ENCODE measurements at regions not wholly inside any gene's neighbourhood (a gene's known extent, or its start where the extent isn't known, plus 50 kb on each side); places are given as distances from the start of the nearest gene placed in this dataset.

- Mint-ChIP-seq H3K9me3 (ENCODE audit: unreplicated experiment) (no peaks in the 10 kb centered on the region), H3K4me1 (ENCODE audit: insufficient read depth, unreplicated experiment) (no peaks in the 10 kb centered on the region), H3K27me3 (ENCODE audit: insufficient read depth, unreplicated experiment) (peaks cover 36% of the 10 kb centered on the region), H3K27ac (ENCODE audit: low read depth, unreplicated experiment) (no peak overlapping the region), H3K36me3 (ENCODE audit: insufficient read depth, unreplicated experiment) (no peaks in the 10 kb centered on the region), H3K4me3 (ENCODE audit: unreplicated experiment) (no peak overlapping the region)
- intact Hi-C loops (cut with micrococcal nuclease), result no loop called here
- no TSS peak for BruUV-seq (replicated peaks)
- TF ChIP-seq, protein P1, sequence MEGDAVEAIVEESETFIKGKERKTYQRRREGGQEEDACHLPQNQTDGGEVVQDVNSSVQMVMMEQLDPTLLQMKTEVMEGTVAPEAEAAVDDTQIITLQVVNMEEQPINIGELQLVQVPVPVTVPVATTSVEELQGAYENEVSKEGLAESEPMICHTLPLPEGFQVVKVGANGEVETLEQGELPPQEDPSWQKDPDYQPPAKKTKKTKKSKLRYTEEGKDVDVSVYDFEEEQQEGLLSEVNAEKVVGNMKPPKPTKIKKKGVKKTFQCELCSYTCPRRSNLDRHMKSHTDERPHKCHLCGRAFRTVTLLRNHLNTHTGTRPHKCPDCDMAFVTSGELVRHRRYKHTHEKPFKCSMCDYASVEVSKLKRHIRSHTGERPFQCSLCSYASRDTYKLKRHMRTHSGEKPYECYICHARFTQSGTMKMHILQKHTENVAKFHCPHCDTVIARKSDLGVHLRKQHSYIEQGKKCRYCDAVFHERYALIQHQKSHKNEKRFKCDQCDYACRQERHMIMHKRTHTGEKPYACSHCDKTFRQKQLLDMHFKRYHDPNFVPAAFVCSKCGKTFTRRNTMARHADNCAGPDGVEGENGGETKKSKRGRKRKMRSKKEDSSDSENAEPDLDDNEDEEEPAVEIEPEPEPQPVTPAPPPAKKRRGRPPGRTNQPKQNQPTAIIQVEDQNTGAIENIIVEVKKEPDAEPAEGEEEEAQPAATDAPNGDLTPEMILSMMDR (IDR thresholded peaks at IDR 0.05; ENCODE audit: unreplicated experiment), result no peak
- no peak for DNase-seq (ENCODE audit: unreplicated experiment)
- ChIA-PET CTCF (interaction anchor here (0.6 kb wide), 1 partner anchor 309 kb away, joined by 3 read pairs; no protein-coding TSS in a partner anchor), POLR2A (no interaction called here)
Measured at GRCh38 chr14:59086241-59086882, 102.1 kb upstream of the DAAM1 start.

DNA sequence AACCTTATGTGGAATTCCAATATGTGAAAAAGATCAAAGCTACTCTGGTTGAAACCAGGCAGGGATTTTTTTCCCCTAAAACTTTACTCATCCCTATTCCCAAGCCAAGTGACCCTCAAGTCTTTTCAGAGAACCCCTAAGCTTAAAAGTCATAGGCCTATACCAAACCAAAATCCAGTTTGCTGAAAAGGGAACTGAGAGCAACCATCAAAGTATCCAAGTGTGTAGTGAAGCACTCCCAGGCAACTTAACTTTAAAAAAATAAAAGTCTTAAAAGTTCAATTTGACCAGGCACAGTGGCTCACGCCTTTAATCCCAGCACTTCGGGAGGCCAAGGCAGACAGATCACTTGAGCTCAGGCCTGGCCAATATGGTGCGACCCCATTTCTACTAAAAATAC is 101.2 kb upstream of the DAAM1 start:
- no peak overlapping the region for H3K27ac Mint-ChIP-seq (ENCODE audit: low read depth, unreplicated experiment)

GRCh38 chr14:59087711-59088110 is 100.8 kb upstream of the DAAM1 start:
- ChIA-PET CTCF (no interaction called here), POLR2A (interaction anchor here (0.7 to 0.9 kb wide), 2 partner anchors 9 to 10 kb away, joined by 3 read pairs; no protein-coding TSS in a partner anchor)
- no peak overlapping the region for H3K27ac Mint-ChIP-seq (ENCODE audit: low read depth, unreplicated experiment)
- no peaks in the 10 kb centered on the region for H3K4me1 Mint-ChIP-seq (ENCODE audit: insufficient read depth, unreplicated experiment)
- no peak for DNase-seq (ENCODE audit: unreplicated experiment)
- no TSS peak for BruUV-seq (replicated peaks)
- TF ChIP-seq, protein P1 (IDR thresholded peaks at IDR 0.05; ENCODE audit: unreplicated experiment), result no peak
- no peak overlapping the region for H3K4me3 Mint-ChIP-seq (ENCODE audit: unreplicated experiment)
- peaks cover 36% of the 10 kb centered on the region for H3K27me3 Mint-ChIP-seq (ENCODE audit: insufficient read depth, unreplicated experiment)
- H3K9me3 Mint-ChIP-seq (ENCODE audit: unreplicated experiment), result no peaks in the 10 kb centered on the region
- intact Hi-C loops (cut with micrococcal nuclease), result no loop called here
- H3K36me3 Mint-ChIP-seq (ENCODE audit: insufficient read depth, unreplicated experiment), result no peaks in the 10 kb centered on the region

More for the DNA sequence above, 101.2 kb upstream of the DAAM1 start:
- TF ChIP-seq, protein P1 (IDR thresholded peaks at IDR 0.05; ENCODE audit: unreplicated experiment), result no peak
- intact Hi-C loops (cut with micrococcal nuclease), result no loop called here
- Mint-ChIP-seq H3K4me3 (ENCODE audit: unreplicated experiment) (no peak overlapping the region), H3K36me3 (ENCODE audit: insufficient read depth, unreplicated experiment) (no peaks in the 10 kb centered on the region), H3K9me3 (ENCODE audit: unreplicated experiment) (no peaks in the 10 kb centered on the region), H3K4me1 (ENCODE audit: insufficient read depth, unreplicated experiment) (no peaks in the 10 kb centered on the region), H3K27me3 (ENCODE audit: insufficient read depth, unreplicated experiment) (peaks cover 36% of the 10 kb centered on the region)
- ChIA-PET CTCF (no interaction called here), POLR2A (interaction anchor here (0.7 to 0.9 kb wide), 2 partner anchors 9 to 11 kb away, joined by 3 read pairs; no protein-coding TSS in a partner anchor)
- DNase-seq (ENCODE audit: unreplicated experiment), result no peak
- no TSS peak for BruUV-seq (replicated peaks)

DNA sequence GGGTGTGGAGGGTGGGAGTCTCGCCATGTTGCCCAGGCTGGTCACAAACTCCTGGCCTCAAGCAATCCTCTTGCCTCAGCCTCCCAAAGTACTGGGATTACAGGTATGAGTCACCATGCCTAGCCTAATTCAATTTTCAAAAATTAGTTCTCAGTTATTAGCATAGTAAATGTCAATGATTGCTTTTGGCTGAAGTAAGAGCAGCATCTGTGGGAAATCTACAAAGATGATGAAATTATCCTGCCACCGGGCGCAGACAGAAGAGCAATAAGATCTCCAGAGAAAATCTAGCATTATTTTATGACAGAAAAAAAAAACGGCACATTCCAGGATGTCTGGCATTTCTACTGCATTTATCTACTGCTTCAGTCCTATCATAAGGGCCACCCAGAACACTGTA is 97.9 kb upstream of the DAAM1 start:
- H3K9me3 Mint-ChIP-seq (ENCODE audit: unreplicated experiment), result no peaks in the 10 kb centered on the region
- CTCF ChIA-PET, result interaction anchor here (0.7 kb wide), 1 partner anchor 25 kb away, joined by 3 read pairs; no protein-coding TSS in a partner anchor
- H3K4me3 Mint-ChIP-seq (ENCODE audit: unreplicated experiment), result no peak overlapping the region
- no peaks in the 10 kb centered on the region for H3K4me1 Mint-ChIP-seq (ENCODE audit: insufficient read depth, unreplicated experiment)
- no peak for DNase-seq (ENCODE audit: unreplicated experiment)
- no TSS peak for BruUV-seq (replicated peaks)
- TF ChIP-seq, protein P1 (IDR thresholded peaks at IDR 0.05; ENCODE audit: unreplicated experiment), result no peak
- intact Hi-C loops (cut with micrococcal nuclease), result no loop called here
- H3K36me3 Mint-ChIP-seq (ENCODE audit: insufficient read depth, unreplicated experiment), result no peaks in the 10 kb centered on the region
- no peak overlapping the region for H3K27ac Mint-ChIP-seq (ENCODE audit: low read depth, unreplicated experiment)
- POLR2A ChIA-PET, result no interaction called here
- H3K27me3 Mint-ChIP-seq (ENCODE audit: insufficient read depth, unreplicated experiment), result peaks cover 47% of the 10 kb centered on the region

All from MCF 10A (cell line).